Heart left ventricle (tissue), 16 donors: ENCODE measurements at regions not wholly inside any gene's neighbourhood (a gene's known extent, or its start where the extent isn't known, plus 50 kb on each side); places are given as distances from the start of the nearest gene placed in this dataset.

Source experiments
- ATAC-seq, 4 donors: fragments of 200-7000 bp; cut with Tn5 transposase; one replicate each; pipeline ENCODE4 v1.9.1; 2020 to 2022; ENCODE audit warnings: moderate library complexity in 4 of 4, mild to moderate bottlenecking in 3 of 4, moderate number of reproducible peaks in 1 of 4
- DNase-seq, 5 donors: peaks; one replicate each; pipeline ENCODE4 v3.0.0-alpha.2; 2020
- H3K27ac ChIP-seq, 12 donors: fragments of 200-600 bp; sonication (generic) in 4 of 12; one replicate each; pipeline versions ENCODE4 v1.5.0 to v1.8.0; 2016 to 2022; ENCODE audit warnings: mild to moderate bottlenecking in 2 of 12
- H3K27me3 ChIP-seq, 9 donors: fragments of 200-600 bp; sonication (generic) in 2 of 9; one replicate each; pipeline versions ENCODE4 v1.5.1 to v1.8.0; 2016 to 2022; ENCODE audit warnings: mild to moderate bottlenecking in 3 of 9
- H3K36me3 ChIP-seq, 9 donors: fragments of 200-600 bp; sonication (generic) in 2 of 9; one replicate each; pipeline versions ENCODE4 v1.5.0 to v1.8.0; 2018 to 2022; ENCODE audit warnings: mild to moderate bottlenecking in 2 of 9
- H3K4me1 ChIP-seq, 12 donors: fragments of 200-600 bp; sonication (generic) in 4 of 12; one replicate each; pipeline versions ENCODE4 v1.5.0 to v1.8.0; 2016 to 2022; ENCODE audit warnings: mild to moderate bottlenecking in 3 of 12
- H3K4me3 ChIP-seq, 12 donors: fragments of 200-600 bp; sonication (generic) in 4 of 12; one replicate each; pipeline versions ENCODE4 v1.5.0 to v1.8.0; 2017 to 2022; ENCODE audit warnings: mild to moderate bottlenecking in 9 of 12, moderate library complexity in 4 of 12
- H3K9me3 ChIP-seq, 12 donors: fragments of 200-600 bp; sonication (generic) in 4 of 12; one replicate each; pipeline versions ENCODE4 v1.5.0 to v1.8.0; 2016 to 2022; ENCODE audit warnings: mild to moderate bottlenecking in 1 of 12
- CTCF ChIP-seq, 12 donors: fragments of 200-600 bp; sonication (generic) in 4 of 12; IDR thresholded peaks; one replicate each; pipeline versions ENCODE4 v1.5.0 to v1.8.0; 2018 to 2022; ENCODE audit warnings: antibody characterized with exemption in 12 of 12, mild to moderate bottlenecking in 5 of 12
- POLR2A ChIP-seq, 2 donors: fragments of 450-650 bp; IDR thresholded peaks; one replicate each; pipeline ENCODE4 v1.6.1; 2017; ENCODE audit warnings: antibody characterized with exemption in 2 of 2, mild to moderate bottlenecking in 2 of 2, moderate library complexity in 2 of 2
- WGBS, 4 donors: extraction: QIAGEN DNeasy Blood & Tissue Kit in 2 of 4; methylation state at CpG; one replicate each; pipeline versions ENCODE4 v1.1.5 to v1.1.7; 2013 to 2018; 5-methylcytosine and 5-hydroxymethylcytosine counted together
- intact Hi-C, 10 donors: fragments of 100-400 bp; cut with DNase I; formaldehyde crosslinking; loops; one replicate each; pipeline versions ENCODE4 v1.11.1 to v1.14.2; 2022
- donor health status: ischemic (EF 13 %, LVEDD 7.1; RV severe dilation, severe dysfunction).
- donor health status: healthy with polysubstance abuse.
- donor health status: DM: no; HTN: yes; CAD: no.
- donor health status: DM: no; HTN: no; CAD: no.
- donor health status: ischemic (EF 25% LVEDD 6.9; RV normal size, moderate dysfunction).
- donor health status: ischemic (EF 25% LVEDD 5.7; RV mildly dilated, moderate dysfunction).
- donor health status: healthy.
- donor health status: DM: yes; HTN: yes; CAD: no.
- donor health status: ischemic (EF 35%, LVEDD 5.7; RV mildly dilated, moderate dysfunction).
- donor health status: nonischemic (EF 11% LVEDD 7.7; RV severe dilation, severe dysfunction).
- donor health status: DM: yes; HTN: yes; CAD: no.
- donor health status: PGD.
- donor health status: ischemic (EF 29% LVEDD 5.4; RV normal size, mild dysfunction).
- donor health status: nonischemic (EF 23%, LVEDD 6.1; RV moderate dilation, normal function).

DNA sequence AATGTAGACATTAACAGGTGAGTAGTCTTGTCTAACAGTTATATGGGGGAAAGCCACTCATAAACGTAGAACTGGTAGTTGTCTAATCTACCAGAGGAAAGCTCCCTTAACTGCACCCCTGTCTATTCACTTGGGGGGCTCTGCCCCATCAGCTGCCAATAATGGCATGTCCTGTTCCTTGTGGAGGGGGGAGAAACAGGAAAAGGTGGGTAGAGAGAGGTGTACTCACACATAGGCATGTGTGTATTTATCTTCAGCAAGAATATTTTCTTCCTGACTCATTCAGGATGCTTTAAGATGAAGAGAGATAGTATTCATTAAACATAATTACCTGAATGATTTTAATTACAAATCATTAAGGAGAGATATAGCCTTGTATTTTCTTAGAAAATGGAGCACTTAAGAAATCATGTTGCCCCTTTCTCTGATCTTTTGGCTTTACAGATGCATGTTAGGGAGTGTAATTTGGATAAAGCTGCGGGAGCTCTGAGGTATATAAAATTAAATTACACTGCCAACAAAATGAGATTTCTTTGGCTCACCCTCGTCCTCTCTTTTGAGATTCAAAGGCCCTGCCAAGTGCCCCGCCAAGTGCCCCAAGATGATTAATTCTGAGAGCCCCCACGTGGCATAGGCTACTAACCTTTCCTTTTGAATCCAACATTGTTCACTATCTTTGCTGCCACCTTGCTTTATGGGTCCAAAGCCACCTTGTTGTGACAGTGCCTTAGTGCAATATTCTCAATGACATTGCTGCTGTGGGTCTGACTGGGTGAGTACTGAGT is 286.3 kb upstream of the LYPLAL1 start:
- peaks cover 0 to 5% (median 0%) of the 10 kb centered on the region in 12 donors for H3K9me3 ChIP-seq
- ATAC-seq (no peak), DNase-seq (no peak)
- WGBS, 4 donors: 84 to 89% (median 86%) methylated on average over 5 of the region's 5 CpGs
- no peak overlapping the region for H3K27ac ChIP-seq
- H3K27me3 ChIP-seq: peaks cover 0 to 3% (median 0%) of the 10 kb centered on the region in 9 donors
- no peak overlapping the region for H3K4me3 ChIP-seq
- H3K36me3 ChIP-seq: no peaks in the 10 kb centered on the region
- peaks cover 0 to 12% (median 0%) of the 10 kb centered on the region in 12 donors for H3K4me1 ChIP-seq
- TF ChIP-seq CTCF (IDR thresholded peaks at IDR 0.05): no peak
- no peak for TF ChIP-seq POLR2A (IDR thresholded peaks at IDR 0.05)
- intact Hi-C loops: no loop called here

- H3K27me3 ChIP-seq: peaks cover 0 to 3% (median 0%) of the 10 kb centered on the region in 9 donors
- no peaks in the 10 kb centered on the region for H3K36me3 ChIP-seq
- H3K4me3 ChIP-seq: no peak overlapping the region
- WGBS, 4 donors: 91 to 94% (median 92%) methylated on average over 3 of the region's 3 CpGs
- ATAC-seq (no peak), DNase-seq (no peak)
- intact Hi-C loops: no loop called here
- no peak overlapping the region for H3K27ac ChIP-seq
- TF ChIP-seq POLR2A (IDR thresholded peaks at IDR 0.05): no peak
- TF ChIP-seq CTCF (IDR thresholded peaks at IDR 0.05): no peak
- no peaks in the 10 kb centered on the region for H3K9me3 ChIP-seq
- peaks cover 0 to 12% (median 0%) of the 10 kb centered on the region in 12 donors for H3K4me1 ChIP-seq
Measured at GRCh38 chr1:218890451-218890850, 283.2 kb upstream of the LYPLAL1 start.

DNA sequence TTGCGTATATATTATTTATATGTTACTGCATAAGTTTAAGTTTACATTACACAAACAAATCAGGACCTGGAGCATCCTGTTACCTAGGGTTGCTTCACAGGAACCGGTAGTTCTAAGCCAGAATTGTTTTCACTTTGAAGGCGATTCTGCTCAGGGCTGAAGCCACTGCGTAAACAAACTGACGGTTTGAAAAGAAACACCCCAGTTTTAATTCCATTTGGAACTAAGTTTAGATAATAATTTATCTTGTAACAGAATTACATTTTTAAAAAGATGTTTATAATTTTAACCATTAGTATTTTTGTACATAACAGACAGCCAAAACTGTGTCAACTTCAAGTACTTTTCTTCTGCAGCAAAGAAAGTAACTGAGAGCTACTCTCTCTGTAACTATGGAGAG is 282.1 kb upstream of the LYPLAL1 start:
- Histone ChIP-seq H3K36me3 (no peaks in the 10 kb centered on the region), H3K27ac (no peak overlapping the region), H3K27me3 (peaks cover 0 to 3% (median 0%) of the 10 kb centered on the region in 9 donors), H3K4me3 (no peak overlapping the region), H3K4me1 (peaks cover 0 to 8% (median 0%) of the 10 kb centered on the region in 12 donors), H3K9me3 (no peaks in the 10 kb centered on the region)
- WGBS, 4 donors: 88 to 93% (median 90%) methylated on average over 5 of the region's 5 CpGs
- TF ChIP-seq CTCF (IDR thresholded peaks at IDR 0.05): no peak
- no peak for TF ChIP-seq POLR2A (IDR thresholded peaks at IDR 0.05)
- ATAC-seq: no peak
- DNase-seq: no peak
- intact Hi-C loops: no loop called here

DNA sequence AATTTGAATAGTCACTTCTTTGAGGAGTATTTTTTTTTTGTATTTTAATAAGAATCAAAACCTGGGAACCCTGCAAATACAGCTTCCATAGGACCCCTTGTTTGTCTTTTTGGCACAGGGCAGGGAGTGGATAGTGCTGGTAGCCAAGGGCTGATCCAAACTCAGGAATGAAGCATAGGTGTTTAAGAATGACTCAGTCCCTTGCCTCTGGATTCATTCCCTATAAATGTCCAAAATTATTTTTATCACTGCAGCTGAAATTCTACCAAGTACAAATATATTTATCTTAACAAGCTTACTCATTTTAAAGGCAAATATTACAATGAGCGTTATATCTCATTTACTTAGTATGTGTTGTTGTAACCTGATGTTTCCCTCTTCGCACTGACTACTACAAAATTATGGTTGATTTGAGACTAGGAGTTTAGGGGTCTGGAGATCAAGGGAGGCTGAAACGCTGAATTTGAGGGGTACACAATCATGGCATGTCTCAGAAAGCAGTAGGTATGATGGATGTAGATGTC is 278.6 kb upstream of the LYPLAL1 start:
- intact Hi-C loops: no loop called here
- H3K27ac ChIP-seq: no peak overlapping the region
- no peaks in the 10 kb centered on the region for H3K9me3 ChIP-seq
- TF ChIP-seq CTCF (IDR thresholded peaks at IDR 0.05) (no peak), POLR2A (IDR thresholded peaks at IDR 0.05) (no peak)
- no peak for ATAC-seq
- DNase-seq: no peak
- no peaks in the 10 kb centered on the region for H3K36me3 ChIP-seq
- peaks cover 0 to 3% (median 0%) of the 10 kb centered on the region in 9 donors for H3K27me3 ChIP-seq
- WGBS, 4 donors: 90 to 95% (median 94%) methylated on average over 3 of the region's 3 CpGs
- no peak overlapping the region for H3K4me3 ChIP-seq
- no peaks in the 10 kb centered on the region for H3K4me1 ChIP-seq
